ENCODE measurements at regions not wholly inside any gene's neighbourhood (a gene's known extent, or its start where the extent isn't known, plus 50 kb on each side); places are given as distances from the start of the nearest gene placed in this dataset.

DNA sequence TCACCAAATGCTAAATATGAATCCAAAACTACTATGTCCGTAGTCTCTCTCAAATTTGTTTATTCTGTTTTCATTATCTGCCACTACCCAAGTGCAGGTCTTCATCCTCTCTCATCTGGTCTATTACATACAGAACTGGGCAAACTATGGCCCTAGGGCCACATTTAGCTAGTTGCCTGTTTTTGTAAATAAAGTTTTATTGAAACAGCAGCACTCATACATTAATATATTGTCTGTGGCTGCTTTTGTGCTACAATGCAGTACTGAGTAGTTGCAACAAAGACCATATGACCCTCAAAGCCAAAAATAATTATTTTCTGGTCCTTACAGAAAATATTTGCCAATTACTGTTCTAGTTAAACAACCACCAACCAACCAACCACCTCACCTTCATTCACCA is 172.2 kb upstream of the NCKAP5 start:
- 65 to 81% (median 78%) methylated on average over 1 of the region's 1 CpG for WGBS, 3 donors
- H3K27ac ChIP-seq (ENCODE audit: low read depth, low read length) = no peak overlapping the region

GRCh38 chr2:133748007-133748700 is 179.9 kb upstream of the NCKAP5 start:
- no peak overlapping the region for H3K27ac ChIP-seq (ENCODE audit: low read depth, low read length)
- 45 to 80% (median 76%) methylated on average over 3 of the region's 3 CpGs for WGBS, 3 donors

GRCh38 chr2:133753665-133754064 is 185.4 kb upstream of the NCKAP5 start:
- H3K27ac ChIP-seq (ENCODE audit: low read depth, low read length) = no peak overlapping the region
- WGBS, 3 donors = 53 to 67% (median 60%) methylated on average over 2 of the region's 2 CpGs

DNA sequence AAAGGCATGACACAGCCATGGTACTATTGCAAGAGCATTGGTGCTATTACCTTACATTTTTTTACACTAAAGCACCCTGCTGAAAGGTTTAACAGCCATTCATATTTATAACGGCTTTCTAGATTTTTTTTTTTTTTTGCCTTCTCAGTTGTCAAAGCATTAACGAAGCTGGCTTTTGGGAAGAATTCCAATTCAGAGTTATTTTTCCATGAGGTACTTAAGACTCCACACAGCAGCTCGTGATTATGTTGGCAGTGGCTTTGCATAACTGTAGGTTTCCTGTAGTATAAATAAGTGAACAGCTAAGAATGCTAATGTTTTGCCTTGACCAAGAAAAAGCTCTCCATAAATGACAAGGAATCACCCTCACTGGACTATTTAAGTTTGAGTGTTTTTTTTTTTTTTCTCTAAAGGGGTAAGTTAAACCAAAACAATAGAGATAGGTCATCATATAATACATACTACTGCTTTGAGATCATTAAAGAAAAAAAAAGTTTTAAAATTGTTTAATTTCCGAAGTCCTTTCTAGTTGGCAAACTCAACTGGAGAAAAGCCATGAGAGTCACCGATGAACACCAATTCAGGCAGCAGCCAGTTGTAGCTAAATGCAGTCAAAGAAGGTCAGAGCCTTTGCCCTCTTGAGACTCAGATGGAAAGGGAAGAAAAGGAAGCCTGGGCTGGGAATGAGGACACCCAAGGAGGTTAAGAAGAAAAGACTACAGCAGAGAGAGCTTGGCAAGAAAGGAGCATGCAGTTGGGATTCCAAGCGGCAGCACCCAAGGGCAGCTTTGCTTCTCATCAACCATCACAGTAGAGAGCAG is 187.4 kb upstream of the NCKAP5 start:
- 42 to 52% (median 50%) methylated on average over 6 of the region's 6 CpGs for WGBS, 3 donors
- H3K27ac ChIP-seq (ENCODE audit: low read depth, low read length) = no peak overlapping the region

- H3K27ac ChIP-seq (ENCODE audit: low read depth, low read length) = no peak overlapping the region
- WGBS, 3 donors = 55 to 65% (median 63%) methylated on average over 1 of the region's 1 CpG
Measured at GRCh38 chr2:133756833-133757232, 188.6 kb upstream of the NCKAP5 start.

DNA sequence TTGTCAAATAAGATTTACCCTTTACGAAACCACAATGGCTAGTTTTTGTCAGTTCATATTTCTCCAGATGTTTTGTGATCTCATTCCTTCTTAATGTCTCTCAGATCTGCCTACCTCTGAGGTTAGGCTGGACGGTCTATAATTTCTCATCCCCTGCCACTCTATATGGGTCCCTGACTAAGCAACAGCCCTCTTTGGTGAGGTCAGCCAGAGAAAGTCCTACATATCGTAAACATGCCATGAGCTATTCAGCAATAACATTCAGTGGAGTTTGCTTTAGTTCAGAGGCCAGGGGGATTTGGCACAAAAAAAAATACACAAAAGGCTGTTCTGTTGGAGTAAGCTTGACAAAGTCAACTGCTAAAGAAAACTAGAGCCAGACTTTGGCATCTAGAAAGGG is 192.1 kb upstream of the NCKAP5 start:
- 74 to 80% (median 77%) methylated on average over 3 of the region's 3 CpGs for WGBS, 3 donors
- H3K27ac ChIP-seq (ENCODE audit: low read depth, low read length) = no peak overlapping the region

DNA sequence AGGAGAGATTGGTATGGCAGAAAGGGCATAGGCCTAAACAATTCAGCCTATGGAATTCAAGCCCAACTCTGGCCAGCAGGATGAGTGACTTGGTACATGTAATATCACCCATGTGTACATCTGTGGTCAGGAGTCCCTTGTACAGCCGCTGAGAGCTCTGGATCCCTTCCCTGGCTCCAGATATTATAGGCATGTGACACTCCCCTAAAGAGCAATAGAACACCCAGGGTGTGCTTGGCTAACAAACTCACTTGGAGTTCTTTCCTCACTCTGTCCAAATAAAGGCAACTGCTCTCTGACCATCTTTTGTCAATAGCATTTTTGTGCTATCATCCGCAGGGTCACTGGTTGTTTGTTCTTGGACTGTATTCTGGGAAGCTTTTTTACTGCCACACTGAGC is 197.4 kb upstream of the NCKAP5 start:
- 27 to 75% (median 56%) methylated on average over 2 of the region's 2 CpGs for WGBS, 3 donors

DNA sequence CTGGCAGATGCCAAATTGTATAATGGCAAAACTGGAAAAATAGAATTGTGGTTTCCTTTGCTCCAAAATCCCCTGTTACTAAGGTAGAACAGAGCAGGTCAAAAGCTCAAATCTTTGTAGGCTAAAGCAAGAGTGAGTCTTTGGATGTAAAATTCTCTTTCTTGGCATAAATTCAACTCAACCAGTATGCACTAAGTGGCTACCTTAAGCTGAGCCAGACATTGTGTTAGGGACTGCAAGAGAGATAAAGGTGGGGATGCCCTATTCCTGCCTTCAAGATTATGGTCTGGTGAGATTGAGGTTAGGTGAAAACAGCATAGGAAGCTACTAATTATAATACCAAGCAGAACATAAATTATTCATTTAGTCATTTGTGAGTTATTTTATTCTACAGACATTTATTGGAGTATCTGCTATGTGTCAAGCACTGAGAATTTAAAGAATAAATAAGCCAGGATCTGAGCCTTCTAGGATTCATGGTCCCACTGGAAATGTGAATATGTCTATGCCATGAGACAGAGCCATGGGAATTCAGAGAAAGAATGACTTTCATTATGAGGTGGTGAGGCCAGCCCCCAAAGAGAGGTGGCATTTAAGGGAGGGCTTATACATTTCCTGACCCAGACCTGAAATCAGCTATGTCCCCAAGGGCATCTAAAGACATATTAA is 198.0 kb upstream of the NCKAP5 start:
- H3K27ac ChIP-seq (ENCODE audit: low read depth, low read length) = no peak overlapping the region

More for the DNA sequence above, 197.4 kb upstream of the NCKAP5 start:
- H3K27ac ChIP-seq (ENCODE audit: low read depth, low read length) = no peak overlapping the region

DNA sequence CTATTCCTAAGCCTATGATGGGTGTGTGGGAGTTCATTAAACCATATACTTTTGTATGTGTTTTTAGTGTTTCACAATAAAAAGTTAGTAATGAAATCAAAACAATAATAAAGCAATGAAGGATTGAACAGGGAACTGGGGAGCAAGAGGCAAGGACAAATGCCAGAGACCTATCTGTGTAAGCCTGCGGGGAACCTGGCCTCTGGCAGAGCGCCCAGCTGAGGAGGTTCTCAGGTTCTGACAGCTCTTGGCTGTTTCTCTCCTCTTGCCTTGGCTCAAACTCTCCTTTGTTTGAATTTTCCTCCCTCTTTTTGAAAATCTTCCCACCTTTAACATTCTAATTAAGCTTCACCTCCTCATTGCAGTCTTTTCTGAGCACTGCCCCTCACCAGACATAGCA is 200.0 kb upstream of the NCKAP5 start:
- 53 to 86% (median 81%) methylated on average over 2 of the region's 2 CpGs for WGBS, 3 donors
- H3K27ac ChIP-seq (ENCODE audit: low read depth, low read length) = no peak overlapping the region

DNA sequence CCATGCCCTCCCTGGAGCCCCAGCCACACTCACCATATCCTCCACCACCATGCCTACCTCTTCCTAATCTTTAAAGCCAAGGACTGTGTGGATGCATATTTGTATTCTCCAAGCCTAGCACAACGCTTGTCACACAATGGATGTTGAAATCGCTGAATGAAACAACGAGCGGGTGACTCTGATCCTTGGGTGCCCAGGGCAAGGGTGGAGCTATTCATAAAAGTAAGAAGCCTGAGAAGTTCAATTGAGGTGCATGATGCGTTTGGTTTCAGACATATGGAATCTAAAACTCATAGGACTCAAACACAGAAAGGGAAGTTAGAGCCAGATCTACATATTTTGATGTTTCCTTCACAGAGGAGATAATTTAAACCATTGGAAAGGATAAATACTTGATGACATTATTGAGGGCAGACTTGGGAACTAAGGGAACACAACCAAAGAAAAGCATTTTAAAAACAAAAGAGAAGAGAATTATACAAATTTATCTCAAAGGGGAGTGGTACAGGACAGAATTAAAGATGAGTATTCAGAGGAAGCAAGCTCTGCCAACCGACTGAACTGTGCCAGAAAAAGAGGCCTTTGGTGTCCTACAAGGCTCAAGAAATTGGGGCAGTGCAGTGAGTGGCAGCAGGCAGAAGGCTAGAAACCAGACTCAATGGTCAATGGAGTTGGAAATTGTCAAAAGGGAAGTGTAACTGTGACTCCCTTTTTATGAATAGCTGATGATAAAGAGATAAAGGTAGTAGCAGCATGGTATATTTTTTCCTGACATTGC is 200.6 kb upstream of the NCKAP5 start:
- no peak overlapping the region for H3K27ac ChIP-seq (ENCODE audit: low read depth, low read length)
- 85 to 87% (median 85%) methylated on average over 6 of the region's 6 CpGs for WGBS, 3 donors

DNA sequence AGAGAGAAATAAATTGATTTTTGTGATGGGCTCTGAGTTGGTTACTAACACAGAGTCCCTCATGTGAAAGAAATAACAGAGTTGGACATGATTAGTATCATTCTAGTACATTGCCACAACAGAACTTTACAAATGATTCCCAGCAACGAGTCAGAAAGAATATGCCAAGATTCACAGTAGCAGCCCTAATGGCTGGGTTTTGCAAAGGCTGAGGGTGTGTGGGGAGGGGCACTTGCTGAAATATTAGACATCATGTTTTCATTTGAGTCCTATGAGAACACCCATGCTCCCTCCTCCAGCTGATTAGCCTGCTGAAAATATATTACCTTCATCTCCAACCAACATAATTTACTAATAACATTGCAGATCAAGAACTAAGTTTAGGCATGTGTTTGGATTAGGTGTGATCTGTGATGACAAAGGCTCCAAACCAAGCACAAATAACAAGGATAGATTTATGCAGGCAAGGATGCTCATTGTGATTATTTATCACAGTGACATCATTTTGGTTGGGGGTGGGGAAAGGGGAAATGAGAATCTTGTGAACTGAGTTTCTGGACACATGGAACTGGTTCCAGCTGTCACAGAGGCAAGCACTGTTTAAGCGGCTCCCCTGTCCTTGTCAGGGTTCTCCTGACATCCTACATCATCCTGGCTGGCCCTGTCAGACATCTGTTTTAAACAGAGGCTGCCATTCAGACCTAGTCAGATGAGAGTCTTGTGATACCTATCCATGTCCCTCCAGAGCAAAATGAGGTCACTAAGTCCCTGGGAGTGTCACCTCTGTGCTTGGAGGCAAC is 205.8 kb upstream of the NCKAP5 start:
- WGBS, 3 donors = 50 to 56% (median 56%) methylated on average over 2 of the region's 2 CpGs
- no peak overlapping the region for H3K27ac ChIP-seq (ENCODE audit: low read depth, low read length)

DNA sequence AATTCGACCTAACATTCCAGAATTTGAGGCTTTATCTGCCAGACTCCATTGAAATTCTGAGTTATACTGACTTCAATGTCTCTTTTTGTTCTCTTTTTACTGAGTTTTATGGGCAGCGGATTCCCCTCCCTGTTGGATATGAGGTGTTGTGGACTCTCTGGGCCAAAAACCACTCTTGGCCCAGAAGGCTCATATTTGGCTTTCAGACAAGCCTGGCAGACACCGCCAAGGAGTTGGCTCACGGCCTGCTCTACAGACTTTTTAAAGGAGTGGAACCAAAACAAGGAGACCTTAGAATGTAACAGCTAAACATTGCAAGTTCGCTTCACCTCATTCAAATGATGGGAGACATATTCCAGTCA is 206.4 kb upstream of the NCKAP5 start:
- H3K27ac ChIP-seq (ENCODE audit: low read depth, low read length) = no peak overlapping the region
- 57 to 64% (median 61%) methylated on average over 5 of the region's 5 CpGs for WGBS, 3 donors

DNA sequence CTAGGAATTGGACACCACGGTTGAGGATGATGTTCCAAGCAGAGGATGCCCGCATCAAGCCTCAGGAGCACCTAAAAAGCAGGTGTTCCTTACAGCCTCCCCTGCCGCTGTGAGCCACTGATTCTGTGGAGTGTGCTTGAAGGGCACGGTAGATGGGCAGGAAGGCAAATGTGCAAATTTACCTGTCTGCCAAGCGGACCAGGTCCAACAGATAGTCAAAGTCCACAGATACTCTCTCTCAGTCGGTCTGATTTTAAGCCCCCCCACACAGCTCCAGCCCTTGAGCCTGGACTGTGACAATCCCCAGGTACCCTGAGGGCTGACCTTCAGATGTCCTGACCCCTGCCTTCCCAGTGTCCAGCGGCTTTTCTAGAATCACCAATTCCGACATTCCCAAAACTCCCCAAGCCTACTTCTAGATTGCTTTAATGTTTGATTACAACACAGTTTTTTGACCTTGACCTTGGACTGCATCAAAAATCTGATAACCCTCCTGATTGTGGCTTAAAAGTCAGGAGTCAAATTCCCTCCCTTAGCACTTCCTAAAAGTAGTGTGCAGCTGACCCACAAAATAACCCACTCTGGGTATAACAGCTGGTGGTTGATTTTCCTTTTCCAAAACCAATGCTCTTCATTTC is 208.8 kb upstream of the NCKAP5 start:
- H3K27ac ChIP-seq (ENCODE audit: low read depth, low read length) = no peak overlapping the region
- WGBS, 3 donors = 82 to 94% (median 92%) methylated on average over 8 of the region's 8 CpGs

GRCh38 chr2:133777574-133777960 is 209.3 kb upstream of the NCKAP5 start:
- WGBS, 3 donors = 53 to 89% (median 69%) methylated on average over 7 of the region's 7 CpGs
- no peak overlapping the region for H3K27ac ChIP-seq (ENCODE audit: low read depth, low read length)

DNA sequence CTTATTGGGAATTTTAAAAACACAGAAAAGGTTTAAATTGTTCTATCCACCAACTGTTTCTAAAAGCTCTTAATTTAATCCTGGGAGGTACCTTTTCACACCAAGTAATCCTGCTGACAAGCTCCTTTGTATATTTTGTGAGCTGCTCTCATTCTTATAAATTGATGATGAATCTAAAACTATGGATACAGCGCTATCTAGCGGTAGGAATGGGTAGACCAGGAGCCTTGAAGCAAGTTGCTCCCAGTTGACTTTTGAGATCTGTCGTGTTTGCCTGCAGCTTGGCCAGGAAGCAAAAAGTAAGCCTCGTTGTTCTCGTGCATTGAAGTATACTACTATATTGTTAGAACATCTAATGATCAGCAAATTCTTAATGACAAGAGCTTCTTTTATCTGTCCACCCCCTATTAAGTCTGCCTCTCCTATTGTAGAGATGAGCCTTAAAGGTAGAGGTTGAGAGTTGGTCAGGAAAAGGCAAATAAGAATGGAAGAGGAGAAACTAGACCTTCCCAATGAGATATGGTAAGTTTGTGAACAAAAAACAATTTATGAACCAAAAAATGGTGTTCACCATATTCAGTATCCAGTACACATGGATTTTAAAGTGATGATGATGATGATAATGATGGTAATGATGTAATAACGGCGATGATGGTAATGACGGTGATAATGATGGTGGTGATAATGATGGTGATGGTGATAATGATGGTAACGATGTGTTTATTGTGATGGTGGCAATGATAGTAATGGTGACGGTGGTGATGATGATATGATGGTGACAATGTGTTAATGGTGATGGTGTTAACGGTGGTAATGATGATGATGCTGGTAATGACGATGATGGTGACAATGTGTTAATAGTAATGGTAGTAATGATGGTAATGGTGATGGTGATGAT is 212.1 kb upstream of the NCKAP5 start:
- no peak overlapping the region for H3K27ac ChIP-seq (ENCODE audit: low read depth, low read length)
- WGBS, 3 donors = 52 to 57% (median 56%) methylated on average over 12 of the region's 12 CpGs

- H3K27ac ChIP-seq (ENCODE audit: low read depth, low read length) = no peak overlapping the region
- WGBS, 3 donors = 60 to 91% (median 86%) methylated on average over 5 of the region's 5 CpGs
Measured at GRCh38 chr2:133780997-133781513, 212.8 kb upstream of the NCKAP5 start.

DNA sequence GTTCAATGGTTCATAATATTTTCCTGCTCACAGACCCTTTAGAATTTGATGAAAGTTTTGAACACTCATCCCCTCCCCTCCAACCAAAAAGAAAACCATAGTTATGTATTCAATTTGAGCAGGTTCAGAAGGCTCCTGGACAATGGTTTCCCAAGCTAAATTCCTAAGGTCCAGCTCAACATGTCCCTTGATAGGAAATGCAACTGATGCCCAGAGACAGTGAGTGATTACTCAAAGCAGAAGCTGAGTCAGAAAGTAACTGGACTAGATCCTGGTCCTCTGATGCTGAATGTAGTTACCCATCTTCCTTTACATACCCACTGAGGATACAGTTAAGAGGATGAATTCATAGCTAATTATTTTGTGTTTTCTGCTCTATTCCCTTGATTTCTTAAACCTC is 218.9 kb upstream of the NCKAP5 start:
- no peak overlapping the region for H3K27ac ChIP-seq (ENCODE audit: low read depth, low read length)

Measured in adipose tissue (tissue), 3 donors.